HG03159 (cell line): ENCODE measurements at regions not wholly inside any gene's neighbourhood (a gene's known extent, or its start where the extent isn't known, plus 50 kb on each side); places are given as distances from the start of the nearest gene placed in this dataset.

Source experiments
- ATAC-seq: cut with Tn5 transposase; IDR thresholded peaks from one replicate; pipeline ENCODE4 v1.9.1; 2021; ENCODE audit warnings: mild to moderate bottlenecking, moderate library complexity; ENCODE audit not compliant: unreplicated experiment

GRCh38 chr16:80144191-80144590 lies 396.6 kb upstream of the DYNLRB2 start:
- ATAC-seq: peak; percentile 99

- ATAC-seq: no peak
Observed at GRCh38 chr16:80142940-80143339, 397.9 kb upstream of the DYNLRB2 start.

- ATAC-seq: no peak
Observed at GRCh38 chr16:80142281-80142680, 398.5 kb upstream of the DYNLRB2 start.

GRCh38 chr16:80129791-80130190 lies 411.0 kb upstream of the DYNLRB2 start:
- ATAC-seq: no peak

- no peak for ATAC-seq
Observed at GRCh38 chr16:80125677-80126076, 415.1 kb upstream of the DYNLRB2 start.

GRCh38 chr16:80123189-80123588 lies 417.6 kb upstream of the DYNLRB2 start:
- no peak for ATAC-seq

- ATAC-seq: no peak
Observed at GRCh38 chr16:80122115-80122514, 418.7 kb upstream of the DYNLRB2 start.

- no peak for ATAC-seq
Observed at GRCh38 chr16:80121522-80121909, 419.3 kb upstream of the DYNLRB2 start.

GRCh38 chr16:80120899-80121521 lies 419.8 kb upstream of the DYNLRB2 start:
- ATAC-seq: no peak

GRCh38 chr16:80117556-80118130 lies 423.1 kb upstream of the DYNLRB2 start:
- ATAC-seq: no peak

GRCh38 chr16:80116711-80117110 lies 424.1 kb upstream of the DYNLRB2 start:
- no peak for ATAC-seq

- peak; percentile 56 for ATAC-seq
Observed at GRCh38 chr16:80114699-80115098, 426.1 kb upstream of the DYNLRB2 start.

GRCh38 chr16:80113873-80114574 lies 426.8 kb upstream of the DYNLRB2 start:
- ATAC-seq: no peak

GRCh38 chr16:80109581-80109980 lies 431.2 kb upstream of the DYNLRB2 start:
- no peak for ATAC-seq

GRCh38 chr16:80107900-80108299 lies 432.9 kb upstream of the DYNLRB2 start:
- no peak for ATAC-seq

GRCh38 chr16:80105751-80106150 lies 435.0 kb upstream of the DYNLRB2 start:
- ATAC-seq: no peak

- ATAC-seq: no peak
Observed at GRCh38 chr16:80105160-80105559, 435.6 kb upstream of the DYNLRB2 start.

- no peak for ATAC-seq
Observed at GRCh38 chr16:80104401-80104800, 436.4 kb upstream of the DYNLRB2 start.

GRCh38 chr16:80103463-80103862 lies 437.3 kb upstream of the DYNLRB2 start:
- no peak for ATAC-seq

- ATAC-seq: no peak
Observed at GRCh38 chr16:80100846-80101451, 439.8 kb upstream of the DYNLRB2 start.

- ATAC-seq: no peak
Observed at GRCh38 chr16:80100186-80100585, 440.6 kb upstream of the DYNLRB2 start.

- ATAC-seq: no peak
Observed at GRCh38 chr16:80097098-80097497, 443.7 kb upstream of the DYNLRB2 start.
